COR-L47 (cell line): ENCODE measurements at regions not wholly inside any gene's neighbourhood (a gene's known extent, or its start where the extent isn't known, plus 50 kb on each side); places are given as distances from the start of the nearest gene placed in this dataset.

Source experiments
- DNase-seq: peaks from one replicate; lab custom pipeline; 2025; lab: John Stamatoyannopoulos, UW

GRCh38 chr21:28783641-28784185 is 209.0 kb downstream of the LTN1 start:
- no peak for DNase-seq

- peak; percentile 0 for DNase-seq
These were observed 210.9 kb downstream of the LTN1 start for GRCh38 chr21:28781602-28782276.

GRCh38 chr21:28779914-28780313 is 212.8 kb downstream of the LTN1 start:
- DNase-seq = no peak

GRCh38 chr21:28776251-28776650 is 216.4 kb downstream of the LTN1 start:
- DNase-seq = no peak

- no peak for DNase-seq
These were observed 217.6 kb downstream of the LTN1 start for GRCh38 chr21:28775071-28775470.

GRCh38 chr21:28773036-28773435 is 219.6 kb downstream of the LTN1 start:
- DNase-seq = no peak

GRCh38 chr21:28771790-28772501 is 220.7 kb downstream of the LTN1 start:
- no peak for DNase-seq

GRCh38 chr21:28770867-28771661 is 221.6 kb downstream of the LTN1 start:
- DNase-seq = no peak

GRCh38 chr21:28769683-28770082 is 223.0 kb downstream of the LTN1 start:
- no peak for DNase-seq

- no peak for DNase-seq
These were observed 223.9 kb downstream of the LTN1 start for GRCh38 chr21:28768753-28769152.

- DNase-seq = no peak
These were observed 225.2 kb downstream of the LTN1 start for GRCh38 chr21:28767523-28767922.

- DNase-seq = no peak
These were observed 228.8 kb downstream of the LTN1 start for GRCh38 chr21:28763809-28764418.

- DNase-seq = no peak
These were observed 230.3 kb downstream of the LTN1 start for GRCh38 chr21:28762357-28762735.

- no peak for DNase-seq
These were observed 230.9 kb downstream of the LTN1 start for GRCh38 chr21:28761674-28762356.

GRCh38 chr21:28758883-28759242 is 233.8 kb downstream of the LTN1 start:
- no peak for DNase-seq

- no peak for DNase-seq
These were observed 234.4 kb downstream of the LTN1 start for GRCh38 chr21:28758042-28758882.

GRCh38 chr21:28754862-28755261 is 237.8 kb downstream of the LTN1 start:
- DNase-seq = no peak

- DNase-seq = no peak
These were observed 238.5 kb downstream of the LTN1 start for GRCh38 chr21:28754127-28754611.

- DNase-seq = no peak
These were observed 240.5 kb downstream of the LTN1 start for GRCh38 chr21:28752131-28752530.

GRCh38 chr21:28751176-28751575 is 241.5 kb downstream of the LTN1 start:
- DNase-seq = no peak

- DNase-seq = no peak
These were observed 242.1 kb downstream of the LTN1 start for GRCh38 chr21:28750565-28750964.
